ENCODE measurements at regions not wholly inside any gene's neighbourhood (a gene's known extent, or its start where the extent isn't known, plus 50 kb on each side); places are given as distances from the start of the nearest gene placed in this dataset.

GRCh38 chrX:81959964-81960363 lies 758.1 kb downstream of the SH3BGRL start:
- TF ChIP-seq, protein P1, sequence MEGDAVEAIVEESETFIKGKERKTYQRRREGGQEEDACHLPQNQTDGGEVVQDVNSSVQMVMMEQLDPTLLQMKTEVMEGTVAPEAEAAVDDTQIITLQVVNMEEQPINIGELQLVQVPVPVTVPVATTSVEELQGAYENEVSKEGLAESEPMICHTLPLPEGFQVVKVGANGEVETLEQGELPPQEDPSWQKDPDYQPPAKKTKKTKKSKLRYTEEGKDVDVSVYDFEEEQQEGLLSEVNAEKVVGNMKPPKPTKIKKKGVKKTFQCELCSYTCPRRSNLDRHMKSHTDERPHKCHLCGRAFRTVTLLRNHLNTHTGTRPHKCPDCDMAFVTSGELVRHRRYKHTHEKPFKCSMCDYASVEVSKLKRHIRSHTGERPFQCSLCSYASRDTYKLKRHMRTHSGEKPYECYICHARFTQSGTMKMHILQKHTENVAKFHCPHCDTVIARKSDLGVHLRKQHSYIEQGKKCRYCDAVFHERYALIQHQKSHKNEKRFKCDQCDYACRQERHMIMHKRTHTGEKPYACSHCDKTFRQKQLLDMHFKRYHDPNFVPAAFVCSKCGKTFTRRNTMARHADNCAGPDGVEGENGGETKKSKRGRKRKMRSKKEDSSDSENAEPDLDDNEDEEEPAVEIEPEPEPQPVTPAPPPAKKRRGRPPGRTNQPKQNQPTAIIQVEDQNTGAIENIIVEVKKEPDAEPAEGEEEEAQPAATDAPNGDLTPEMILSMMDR (IDR thresholded peaks at IDR 0.05) = no peak
- TF ChIP-seq EZH2 (IDR thresholded peaks at IDR 0.05; ENCODE audit: borderline replicate concordance, insufficient read depth, low read depth, low read length, poor library complexity, severe bottlenecking) = no peak

Measured in B cell (primary cell).